Astrocyte of the cerebellum (primary cell): ENCODE measurements at regions not wholly inside any gene's neighbourhood (a gene's known extent, or its start where the extent isn't known, plus 50 kb on each side); places are given as distances from the start of the nearest gene placed in this dataset.

Experiments used
- DNase-seq: peaks from one replicate; pipeline ENCODE4 v3.0.0-alpha.2; 2011; ENCODE audit warnings: low read depth
- H3K4me3 ChIP-seq: 2 replicates; pipeline ENCODE4 v1.5.1; 2011; ENCODE audit warnings: mild to moderate bottlenecking, low read depth, low read length, moderate library complexity
- in situ Hi-C: cut with HindIII; loops from 2 replicates; pipeline ENCODE4 v1.10.0; 2017; ENCODE audit warnings: low sequenced_read_pairs
- TF ChIP-seq, protein P1 (sequence below): IDR thresholded peaks from 2 replicates; pipeline ENCODE4 v1.5.1; 2012; ENCODE audit warnings: low read length, low read depth, moderate library complexity, mild to moderate bottlenecking; ENCODE audit errors: missing control alignments

DNA sequence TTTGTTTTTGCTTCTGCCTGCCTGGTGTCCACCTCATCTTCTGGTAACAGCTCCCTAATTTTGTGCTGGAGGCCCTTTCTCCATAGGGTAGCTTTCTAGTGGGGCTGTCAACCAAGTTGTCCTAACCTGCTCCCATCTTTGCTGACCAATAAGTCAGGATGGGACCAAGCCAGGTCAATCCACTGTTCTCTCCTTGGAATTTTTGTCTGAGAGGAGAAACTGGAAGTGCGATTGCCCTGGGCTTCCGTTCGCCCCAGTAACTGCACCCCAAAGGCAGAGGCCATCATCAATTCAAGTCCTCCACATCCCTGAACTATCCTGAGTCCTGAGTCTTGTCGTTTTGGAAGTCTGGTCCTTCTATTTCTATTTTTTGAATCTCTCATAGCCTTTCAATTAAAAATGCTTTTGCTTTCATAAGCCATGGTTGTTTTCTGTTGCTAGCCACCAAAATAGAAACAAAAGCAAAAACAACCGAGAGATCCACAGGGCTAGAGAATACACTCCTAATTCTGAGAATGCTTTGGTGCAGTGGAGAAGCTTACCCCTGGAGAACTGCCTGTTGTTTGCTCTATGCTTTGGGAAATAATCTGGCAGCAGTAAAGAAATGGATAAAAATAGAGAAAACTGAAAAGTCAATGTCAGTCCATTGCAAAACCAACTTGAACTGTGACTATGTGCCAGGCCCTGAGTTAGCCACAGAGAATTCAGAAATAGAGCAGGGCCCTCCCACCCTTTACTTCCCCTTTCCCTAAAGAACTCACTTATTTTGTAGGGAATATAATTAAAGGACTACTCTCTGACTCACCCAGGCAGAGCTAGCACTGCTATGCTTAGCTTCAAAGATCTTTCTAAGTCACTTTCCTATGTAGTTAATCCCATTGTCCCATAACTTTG lies 368.1 kb downstream of the CXCL12 start:
- no peak for DNase-seq
- H3K4me3 ChIP-seq = no peak overlapping the region
- in situ Hi-C loops = no loop called here
- TF ChIP-seq, protein P1, sequence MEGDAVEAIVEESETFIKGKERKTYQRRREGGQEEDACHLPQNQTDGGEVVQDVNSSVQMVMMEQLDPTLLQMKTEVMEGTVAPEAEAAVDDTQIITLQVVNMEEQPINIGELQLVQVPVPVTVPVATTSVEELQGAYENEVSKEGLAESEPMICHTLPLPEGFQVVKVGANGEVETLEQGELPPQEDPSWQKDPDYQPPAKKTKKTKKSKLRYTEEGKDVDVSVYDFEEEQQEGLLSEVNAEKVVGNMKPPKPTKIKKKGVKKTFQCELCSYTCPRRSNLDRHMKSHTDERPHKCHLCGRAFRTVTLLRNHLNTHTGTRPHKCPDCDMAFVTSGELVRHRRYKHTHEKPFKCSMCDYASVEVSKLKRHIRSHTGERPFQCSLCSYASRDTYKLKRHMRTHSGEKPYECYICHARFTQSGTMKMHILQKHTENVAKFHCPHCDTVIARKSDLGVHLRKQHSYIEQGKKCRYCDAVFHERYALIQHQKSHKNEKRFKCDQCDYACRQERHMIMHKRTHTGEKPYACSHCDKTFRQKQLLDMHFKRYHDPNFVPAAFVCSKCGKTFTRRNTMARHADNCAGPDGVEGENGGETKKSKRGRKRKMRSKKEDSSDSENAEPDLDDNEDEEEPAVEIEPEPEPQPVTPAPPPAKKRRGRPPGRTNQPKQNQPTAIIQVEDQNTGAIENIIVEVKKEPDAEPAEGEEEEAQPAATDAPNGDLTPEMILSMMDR = no peak

DNA sequence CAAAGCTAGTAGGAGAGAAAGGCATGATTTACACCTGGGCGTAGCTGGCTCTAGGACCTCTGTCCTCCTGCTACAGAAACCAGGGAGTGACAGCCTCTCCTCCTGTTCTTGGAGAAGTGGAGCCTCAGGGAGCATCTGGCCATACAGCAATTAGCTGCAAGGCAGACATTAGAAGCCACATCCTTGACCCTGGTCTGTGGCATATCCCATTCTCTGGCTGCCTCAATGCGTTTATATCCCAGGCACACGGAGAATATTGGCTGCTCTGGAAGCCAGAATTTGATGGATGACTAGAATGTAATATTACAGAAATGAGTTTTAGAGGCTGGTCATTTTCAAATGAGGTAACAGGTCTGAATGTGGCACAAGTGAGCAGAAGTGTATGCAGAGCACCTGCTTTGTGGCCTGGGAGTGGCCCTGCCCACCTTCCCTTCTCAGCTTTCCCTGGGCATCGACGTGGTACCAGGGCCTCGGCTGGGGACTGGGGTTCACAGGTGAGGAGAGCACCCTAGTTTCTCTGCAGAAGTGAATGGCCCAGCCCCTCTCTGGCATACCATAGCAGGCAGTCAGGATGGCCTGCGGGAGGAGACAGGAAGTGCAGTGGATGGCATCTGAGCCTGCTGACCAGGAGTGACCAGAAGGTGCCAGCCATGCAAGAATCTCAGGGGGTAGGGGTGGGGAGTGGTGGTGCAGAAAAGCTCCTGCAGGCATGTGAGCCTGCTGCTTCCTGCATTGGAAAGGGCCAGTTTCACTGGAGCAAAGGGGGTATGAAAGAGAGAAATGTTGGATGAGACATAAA lies 367.2 kb upstream of the ZNF32 start:
- TF ChIP-seq, protein P1 = no peak
- no peak for DNase-seq

DNA sequence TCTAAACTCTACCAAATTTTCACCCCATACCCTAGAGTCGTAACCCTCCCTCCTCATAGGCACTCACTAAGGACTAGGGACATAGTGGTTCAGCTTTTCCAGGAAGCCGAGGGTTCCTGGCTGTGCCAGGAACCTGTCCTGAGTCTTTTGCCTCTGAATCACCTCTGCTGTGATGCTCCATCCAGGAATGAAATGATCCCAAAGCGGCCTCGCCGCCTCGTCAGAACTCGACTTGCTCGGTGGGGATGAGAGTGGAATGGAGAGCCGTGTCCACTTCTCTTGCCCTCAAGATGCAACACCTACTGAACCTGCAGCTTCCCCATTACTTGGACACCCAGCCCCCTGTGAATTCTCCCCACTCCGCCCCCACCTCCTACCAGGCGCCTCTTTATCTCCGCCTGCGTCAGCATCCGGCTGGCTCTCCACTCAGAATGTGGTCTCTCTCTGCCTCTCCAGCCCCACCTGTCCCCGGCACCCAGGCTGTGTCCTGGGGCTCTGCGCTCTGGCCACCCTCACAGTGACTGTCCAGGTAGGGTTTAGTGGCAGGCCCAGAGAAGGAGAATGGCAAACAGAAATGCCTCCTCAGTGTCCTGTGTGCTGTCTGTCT lies 366.1 kb upstream of the ZNF32 start:
- no peak overlapping the region for H3K4me3 ChIP-seq
- TF ChIP-seq, protein P1 = no peak
- in situ Hi-C loops = no loop called here
- no peak for DNase-seq

More for the DNA sequence above, 367.2 kb upstream of the ZNF32 start:
- no peak overlapping the region for H3K4me3 ChIP-seq
- in situ Hi-C loops = no loop called here

DNA sequence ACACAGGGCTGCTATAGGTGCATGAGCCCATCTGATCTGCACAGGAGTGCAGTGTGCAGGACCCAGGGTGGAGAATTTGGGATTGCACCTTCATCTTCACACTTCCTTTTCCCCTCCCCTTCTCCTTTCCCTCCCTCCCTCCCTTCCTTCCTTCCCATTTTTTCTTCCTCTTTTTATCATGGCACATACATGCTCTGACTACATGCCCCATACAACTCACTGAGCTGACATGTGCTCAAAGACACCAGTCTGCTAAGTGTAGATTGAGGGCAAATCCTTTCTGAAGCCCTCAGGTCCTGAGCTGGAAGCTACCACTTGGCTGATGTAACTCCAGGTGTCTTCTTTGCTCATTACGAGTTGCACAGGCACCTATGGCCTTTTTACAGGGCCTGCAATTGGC lies 365.3 kb upstream of the ZNF32 start:
- H3K4me3 ChIP-seq = no peak overlapping the region
- no peak for DNase-seq
- in situ Hi-C loops = no loop called here
- TF ChIP-seq, protein P1 = no peak

DNA sequence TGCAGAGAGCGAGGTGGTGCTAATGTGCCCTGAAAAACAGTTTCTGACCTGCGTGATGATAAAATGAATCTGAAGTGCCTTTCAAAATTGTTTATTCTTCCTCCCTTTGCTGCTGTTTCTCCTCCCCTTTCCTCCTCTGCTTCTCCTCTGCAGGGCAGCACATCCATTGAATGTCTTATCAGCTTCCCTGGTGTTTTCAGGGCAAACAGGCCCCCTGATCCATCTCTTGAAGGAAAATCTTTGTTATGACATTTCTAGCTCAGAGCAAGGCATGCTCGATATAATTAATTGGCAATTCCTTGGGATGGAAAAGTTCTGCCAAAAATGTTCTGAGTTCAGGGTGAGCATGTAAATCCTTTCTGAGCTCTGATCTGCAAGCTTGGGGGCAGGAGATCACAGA lies 364.2 kb upstream of the ZNF32 start:
- TF ChIP-seq, protein P1 = no peak
- no peak overlapping the region for H3K4me3 ChIP-seq
- in situ Hi-C loops = no loop called here
- no peak for DNase-seq

DNA sequence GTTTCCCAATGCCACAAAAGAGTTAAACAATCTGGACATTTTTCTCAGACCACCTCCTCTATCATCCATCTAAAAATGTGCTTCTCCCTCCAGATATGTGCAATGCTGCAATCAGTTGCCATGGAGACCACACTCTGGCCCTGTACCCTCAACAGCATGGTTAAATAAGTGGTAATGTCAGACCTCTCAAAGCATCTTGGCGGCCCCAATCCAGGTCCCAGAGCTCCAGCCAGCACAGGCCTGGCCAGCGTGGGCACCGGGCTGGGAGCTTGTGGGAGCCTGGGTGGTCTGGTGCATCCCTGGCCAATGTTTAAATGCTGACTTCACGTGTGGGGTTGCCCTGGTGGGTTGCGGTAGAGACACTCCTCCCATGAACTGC lies 362.9 kb upstream of the ZNF32 start:
- in situ Hi-C loops = no loop called here
- H3K4me3 ChIP-seq = no peak overlapping the region
- DNase-seq = no peak
- TF ChIP-seq, protein P1 = no peak
